ENCODE measurements at regions not wholly inside any gene's neighbourhood (a gene's known extent, or its start where the extent isn't known, plus 50 kb on each side); places are given as distances from the start of the nearest gene placed in this dataset.

DNA sequence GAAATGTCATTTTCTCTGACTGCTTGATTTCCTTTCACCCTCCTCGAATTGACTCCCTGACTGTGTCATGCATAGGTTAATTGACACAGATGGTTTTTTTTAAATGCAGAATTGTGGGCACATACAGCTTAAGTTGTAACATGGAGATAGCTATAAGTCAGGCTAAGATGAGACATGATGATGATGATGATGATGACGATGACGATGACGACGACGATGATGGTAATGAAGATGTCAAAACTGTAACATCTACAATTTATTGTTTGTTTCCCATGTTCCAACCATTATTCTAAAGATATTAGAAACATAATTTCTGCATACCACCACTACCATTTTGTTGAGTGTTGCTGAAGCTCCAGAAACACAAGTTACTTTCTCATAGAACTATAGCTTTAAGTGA lies 1232.8 kb downstream of the XPNPEP1 start:
- DNase-seq (ENCODE audit: low spot score), result no peak

DNA sequence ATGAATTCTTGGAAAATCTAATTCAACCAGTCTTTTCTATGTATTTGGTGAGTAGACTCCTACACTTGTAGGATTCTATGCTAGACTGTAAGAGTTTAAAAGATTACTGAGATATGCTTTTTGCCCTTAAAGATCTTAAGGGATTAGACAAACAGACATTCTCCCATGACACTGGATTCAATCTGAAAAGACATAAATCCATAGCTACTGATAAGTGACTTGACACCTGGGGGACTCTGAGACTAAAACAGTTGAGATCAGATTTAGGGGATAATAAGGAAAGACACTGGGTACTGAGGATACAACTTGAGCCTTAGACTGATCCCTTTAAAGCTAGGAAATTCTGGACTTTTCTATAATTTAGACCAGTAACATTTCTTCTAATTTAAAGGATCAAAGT lies 1233.4 kb downstream of the XPNPEP1 start:
- no peak for DNase-seq (ENCODE audit: low spot score)

DNA sequence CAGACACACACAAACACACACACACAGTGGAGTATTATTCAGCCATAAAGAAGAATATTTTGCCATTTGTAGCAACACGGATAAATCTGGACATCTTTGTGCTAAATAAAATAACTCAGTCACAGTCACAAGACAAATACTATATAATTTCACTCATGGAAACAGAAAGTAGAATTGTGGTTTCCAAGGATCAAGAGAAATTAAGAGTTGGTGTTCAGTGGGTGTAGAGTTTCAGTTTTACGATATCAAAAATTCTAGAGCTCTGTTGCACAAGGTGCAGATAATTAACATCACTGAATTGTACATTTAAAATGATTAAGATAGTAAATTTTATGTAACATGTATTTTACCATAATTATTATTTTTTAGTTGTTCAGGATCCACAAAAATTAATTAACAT lies 1235.0 kb downstream of the XPNPEP1 start:
- no peak for DNase-seq (ENCODE audit: low spot score)

DNA sequence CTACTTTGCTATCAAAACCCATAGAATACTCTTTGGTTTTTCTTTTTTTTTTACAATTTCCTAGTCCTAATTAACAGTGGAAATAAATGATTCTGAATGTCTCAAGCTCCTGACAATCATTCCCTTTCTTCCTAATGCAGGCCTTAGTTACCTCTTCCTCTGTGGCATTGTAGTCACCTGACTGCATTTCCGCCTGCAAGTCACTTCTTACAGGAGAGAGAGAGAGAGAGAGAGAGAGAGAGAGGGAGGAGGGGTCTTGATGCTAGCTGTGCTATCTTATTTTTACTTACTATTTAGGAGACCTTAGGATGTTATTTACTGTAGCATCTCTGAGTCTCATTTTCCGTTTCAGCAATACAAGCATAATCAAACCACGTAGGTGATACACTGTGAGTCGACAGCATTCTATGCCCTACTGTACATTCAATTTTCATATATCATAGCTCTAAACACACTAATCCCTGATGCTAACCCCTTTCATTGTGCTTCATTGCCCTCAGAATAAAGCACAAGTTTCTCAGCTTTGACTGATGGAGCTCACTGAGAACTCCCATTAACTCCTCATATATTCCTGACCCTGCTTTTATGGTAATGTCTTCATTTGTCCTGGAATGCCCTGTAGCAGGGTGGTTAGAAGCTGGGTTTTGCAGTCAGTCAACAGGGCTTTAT lies 1237.3 kb downstream of the XPNPEP1 start:
- no peak for DNase-seq (ENCODE audit: low spot score)

DNA sequence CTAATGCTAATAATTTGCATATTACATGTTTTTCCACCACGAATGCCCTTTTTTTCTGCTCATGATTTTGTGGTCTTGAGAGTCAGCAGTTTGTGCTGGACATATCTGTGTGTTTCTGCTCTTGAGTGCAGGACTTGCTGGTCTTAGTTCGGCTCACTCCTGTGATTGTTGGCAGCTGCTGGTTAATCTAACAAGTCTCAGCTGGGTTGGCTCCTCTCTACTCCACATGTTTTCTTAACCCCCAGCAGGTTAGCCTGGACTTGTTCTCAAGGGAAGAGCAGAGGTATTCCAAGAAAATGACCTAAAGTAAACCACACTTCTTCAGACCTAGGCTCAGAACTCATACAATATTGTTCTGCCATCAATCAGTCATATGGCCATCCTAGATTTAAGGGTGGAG lies 1238.9 kb downstream of the XPNPEP1 start:
- DNase-seq (ENCODE audit: low spot score), result no peak

DNA sequence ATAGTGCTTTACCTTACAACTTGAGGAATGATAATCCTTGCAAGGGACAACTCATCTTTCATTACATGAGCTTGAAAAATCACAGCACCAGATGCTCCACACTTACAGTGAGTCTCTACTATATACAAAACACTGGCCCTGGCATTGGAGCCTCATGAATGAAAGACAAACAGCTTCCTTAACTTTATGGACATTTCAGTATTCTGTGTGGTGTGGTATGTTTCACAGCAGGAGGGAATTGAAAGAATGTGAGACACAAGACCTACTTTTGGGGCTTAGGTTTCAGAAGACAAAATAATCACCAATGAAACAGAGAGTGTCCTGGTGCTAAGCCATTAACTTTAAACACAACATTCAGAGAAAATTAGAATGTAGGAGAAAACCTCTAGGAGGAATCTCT lies 1249.6 kb downstream of the XPNPEP1 start:
- DNase-seq (ENCODE audit: low spot score), result no peak

DNA sequence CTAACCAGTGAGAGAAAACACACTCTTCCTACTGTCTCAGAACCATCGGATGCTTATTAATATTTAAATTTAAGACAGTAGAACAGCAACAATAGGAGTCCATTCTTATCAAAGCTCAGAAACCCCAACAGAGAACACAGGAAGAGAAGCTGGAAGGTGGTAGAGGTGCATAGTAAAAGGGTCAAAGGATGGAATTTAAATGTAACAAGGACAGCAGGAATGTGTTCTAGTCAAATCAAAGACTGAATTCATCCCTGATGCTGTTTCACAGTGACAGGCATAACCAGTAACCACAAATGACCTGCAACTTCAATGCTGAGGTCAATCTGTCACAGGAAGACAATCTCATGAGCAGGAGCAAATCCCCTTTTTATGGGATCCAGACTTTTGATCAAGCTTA lies 1259.7 kb downstream of the XPNPEP1 start:
- no peak for DNase-seq (ENCODE audit: low spot score)

DNA sequence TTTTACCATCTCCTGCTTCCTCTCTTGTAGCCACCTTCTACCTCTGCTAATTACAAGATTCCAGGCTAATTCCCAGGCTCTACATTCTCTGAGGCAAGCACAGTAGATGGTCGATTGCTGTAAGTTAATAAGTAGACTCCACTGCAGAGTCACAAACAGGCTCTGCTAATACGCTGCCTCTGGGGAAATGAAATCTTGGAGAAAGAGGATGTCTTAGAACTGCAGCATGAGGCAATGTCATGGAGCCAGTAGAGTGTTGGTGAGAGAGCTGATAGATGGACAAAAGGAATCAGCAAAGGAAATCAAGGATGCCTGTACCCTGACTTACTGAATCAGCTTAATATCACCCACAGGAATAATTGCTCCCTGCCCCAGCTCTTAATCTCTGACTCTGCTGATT lies 1260.3 kb downstream of the XPNPEP1 start:
- no peak for DNase-seq (ENCODE audit: low spot score)

DNA sequence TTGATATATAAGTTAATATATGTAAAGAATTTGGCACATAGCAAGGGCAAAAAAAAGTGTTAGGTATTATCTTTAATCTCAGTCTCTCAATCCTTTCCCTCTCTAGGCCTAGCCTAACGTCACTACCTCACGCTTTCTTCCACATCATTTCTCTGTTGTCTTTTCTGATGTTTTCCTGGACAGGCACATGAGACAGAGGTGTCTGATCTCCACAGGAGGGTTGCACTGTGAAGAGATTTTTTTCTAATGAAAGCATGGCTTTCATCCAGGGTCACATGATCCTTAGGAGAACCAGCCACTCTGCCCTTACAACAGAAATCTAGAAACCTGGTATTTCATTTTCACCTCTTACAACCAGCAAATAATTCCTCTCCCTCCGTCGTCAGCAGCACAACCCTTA lies 1268.3 kb downstream of the XPNPEP1 start:
- no peak for DNase-seq (ENCODE audit: low spot score)

DNA sequence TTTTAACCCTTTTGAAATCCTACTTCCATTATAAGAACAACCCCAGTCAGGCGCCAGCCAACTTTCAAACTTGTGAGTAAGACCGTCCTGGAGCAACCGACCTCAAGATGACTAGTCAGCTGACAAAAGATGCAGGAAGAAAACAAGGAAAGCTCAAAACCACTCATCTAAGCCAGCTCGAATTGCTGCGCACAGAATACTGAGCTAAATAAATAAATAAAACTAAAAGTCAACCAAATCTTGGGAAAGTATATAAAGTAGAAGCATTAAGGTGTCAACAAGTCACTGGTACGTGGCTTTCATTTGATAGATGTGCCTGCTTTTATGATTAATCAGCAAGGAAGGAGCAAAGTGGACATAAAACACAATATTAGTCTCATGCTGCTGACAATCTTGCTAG lies 1269.8 kb downstream of the XPNPEP1 start:
- DNase-seq (ENCODE audit: low spot score), result no peak

DNA sequence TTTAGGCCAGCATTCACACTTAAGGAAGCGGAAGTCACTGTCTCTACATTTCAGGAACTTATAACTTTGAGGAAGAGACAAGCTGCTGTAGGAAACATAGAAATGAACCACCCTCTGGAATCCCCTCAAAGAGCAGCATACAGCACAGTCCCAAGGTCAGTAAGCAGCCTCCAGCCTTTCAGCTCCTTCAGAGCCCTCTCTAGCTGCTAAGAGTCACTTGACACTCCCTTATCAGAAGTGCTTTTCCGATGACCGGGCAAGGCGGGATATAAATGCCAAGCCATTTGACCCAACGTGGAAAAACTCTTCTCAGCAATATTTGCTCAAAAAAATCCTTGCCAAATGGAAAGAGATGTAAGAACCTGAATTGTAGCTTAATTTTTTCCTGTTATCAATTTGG lies 1284.3 kb downstream of the XPNPEP1 start:
- DNase-seq (ENCODE audit: low spot score), result no peak

DNA sequence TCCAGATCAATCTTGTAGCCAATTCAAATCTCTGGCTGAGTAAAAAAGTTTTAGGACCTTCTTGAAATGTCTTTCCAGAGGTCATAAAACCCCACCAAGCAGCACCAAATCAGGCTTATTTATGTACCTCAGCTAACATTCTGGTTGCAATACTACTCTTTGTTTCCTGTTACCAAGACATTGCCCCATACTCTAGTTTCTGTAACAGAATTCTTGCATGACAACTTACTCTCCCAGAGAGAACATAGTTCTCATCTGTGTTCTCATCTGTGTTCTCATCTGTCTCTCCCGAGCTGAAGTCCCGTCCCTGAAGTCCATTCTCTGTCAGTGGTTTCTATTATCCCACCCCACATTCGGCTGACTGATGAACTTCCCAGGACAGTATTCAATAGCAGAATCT lies 1285.1 kb downstream of the XPNPEP1 start:
- no peak for DNase-seq (ENCODE audit: low spot score)

DNA sequence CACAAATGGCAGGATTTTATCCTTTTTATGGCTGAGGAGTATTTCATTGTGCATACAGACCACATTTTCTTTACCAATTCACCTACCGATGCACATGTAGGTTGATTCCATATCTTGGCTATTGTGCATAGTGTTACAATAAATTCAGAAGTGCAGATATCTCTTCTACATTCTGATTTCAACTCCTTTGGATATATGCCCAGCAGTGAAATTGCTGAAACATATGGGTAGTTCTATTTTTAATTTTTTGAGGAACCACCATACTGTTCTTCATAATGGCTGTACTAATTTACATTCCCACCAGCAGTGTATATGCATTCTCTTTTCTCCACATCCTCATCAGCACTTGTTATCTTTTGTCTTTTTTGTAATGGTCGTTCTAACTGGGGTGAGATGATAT lies 1290.3 kb downstream of the XPNPEP1 start:
- DNase-seq (ENCODE audit: low spot score), result no peak

DNA sequence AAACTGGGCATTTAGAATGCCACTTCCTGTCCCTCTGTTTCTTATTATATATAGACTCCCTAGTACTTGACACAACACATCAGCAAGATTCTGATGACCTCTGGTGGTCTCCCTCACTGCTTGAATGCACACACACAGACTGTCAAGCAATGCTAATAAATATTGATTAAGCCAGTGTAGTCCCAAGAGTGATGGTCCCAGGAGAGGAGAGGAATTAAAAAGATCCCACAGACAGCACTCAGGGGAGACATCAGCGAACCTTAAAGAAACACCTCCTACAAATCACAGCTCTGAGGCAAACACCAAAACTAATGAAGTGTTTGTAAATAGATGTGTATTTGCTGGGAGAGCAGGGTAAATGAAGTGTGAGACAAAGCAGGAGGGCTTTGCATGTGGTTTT lies 1291.2 kb downstream of the XPNPEP1 start:
- DNase-seq (ENCODE audit: low spot score), result no peak

DNA sequence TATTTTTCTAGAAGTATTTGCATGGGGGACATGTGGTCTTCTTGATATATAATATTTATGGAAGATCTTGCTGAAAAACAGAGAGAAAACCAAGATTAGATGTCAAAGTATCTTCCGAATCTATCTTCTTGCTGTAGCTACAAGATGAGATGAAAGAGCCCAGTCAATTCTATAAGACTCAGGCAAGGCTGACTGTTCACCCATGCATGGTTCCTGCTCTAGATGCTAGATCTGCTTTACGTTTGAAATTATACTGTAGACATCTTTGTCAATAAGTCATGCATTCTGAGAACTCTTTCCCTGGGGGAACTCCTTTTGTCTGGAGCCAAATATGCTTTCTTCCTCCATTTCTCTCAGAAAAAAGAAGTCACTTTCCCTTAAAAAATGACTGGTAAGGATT lies 1292.0 kb downstream of the XPNPEP1 start:
- no peak for DNase-seq (ENCODE audit: low spot score)

DNA sequence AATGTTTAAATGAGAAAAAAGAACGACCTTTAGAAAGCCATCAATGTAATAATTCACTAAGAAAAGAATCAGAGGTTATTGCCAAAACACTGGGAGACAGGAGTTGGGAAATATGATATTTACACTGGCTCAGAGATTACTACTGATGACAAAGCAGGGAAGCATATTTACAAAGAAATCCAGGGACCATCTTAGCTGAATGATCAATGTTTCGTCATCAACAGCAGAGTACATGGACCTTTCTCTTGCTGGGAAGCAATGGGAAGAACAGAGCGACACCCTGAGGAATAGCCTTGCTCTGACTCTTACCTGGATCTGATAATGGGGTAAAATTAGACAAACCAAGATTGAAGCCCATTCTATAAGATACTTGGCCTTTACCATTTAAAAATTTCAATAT lies 1293.5 kb downstream of the XPNPEP1 start:
- DNase-seq (ENCODE audit: low spot score), result no peak

DNA sequence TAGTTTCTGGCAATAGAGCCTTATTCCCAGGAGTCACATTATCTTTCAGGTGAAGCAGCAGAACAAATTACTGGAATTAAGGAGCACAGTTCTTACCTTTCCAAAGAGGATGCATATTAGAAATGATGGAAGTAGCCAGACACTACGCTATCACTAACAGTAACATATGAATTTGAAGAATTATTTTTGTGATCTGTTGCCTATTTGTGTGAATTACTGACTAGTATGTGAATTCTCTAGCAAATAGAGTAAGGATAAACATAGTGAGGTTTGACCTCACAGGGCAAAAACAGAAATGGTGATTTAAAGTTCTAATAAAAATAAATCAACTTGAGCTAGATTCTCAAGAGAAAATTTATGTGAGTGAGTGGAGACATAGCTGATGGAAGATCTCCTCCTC lies 1299.3 kb downstream of the XPNPEP1 start:
- DNase-seq (ENCODE audit: low spot score), result no peak

DNA sequence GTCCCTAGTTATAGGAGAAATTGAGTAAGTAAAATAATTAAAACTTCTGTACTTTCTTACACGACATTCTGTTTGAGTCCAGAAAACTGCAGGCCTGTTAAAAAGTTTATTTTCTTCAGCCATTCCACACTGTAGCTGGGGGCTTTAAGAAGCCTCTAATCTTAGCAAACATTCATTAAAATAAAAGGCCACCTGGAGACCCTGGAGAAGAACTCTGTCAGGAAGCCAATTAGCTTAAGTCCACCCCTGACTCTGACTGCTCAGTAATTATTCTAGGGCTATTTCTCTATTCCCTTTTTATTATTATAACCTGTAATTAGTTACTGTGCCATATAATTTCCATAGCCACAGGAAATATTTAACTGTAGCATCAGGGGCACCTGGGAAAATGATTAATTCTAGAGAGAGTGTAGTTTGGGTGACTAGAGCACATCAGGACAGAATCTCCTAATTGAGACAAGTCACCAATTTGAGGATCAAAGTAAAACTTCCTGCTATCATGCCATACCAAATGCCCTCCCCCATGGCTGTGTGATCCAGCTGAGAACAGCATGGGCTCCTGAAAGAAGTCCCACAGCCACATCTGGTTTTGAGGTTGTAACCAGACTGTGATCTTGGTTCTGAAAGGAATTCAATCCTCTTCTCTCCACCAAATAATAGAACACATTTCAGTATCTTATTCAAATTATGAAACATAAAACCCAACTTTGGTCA lies 1302.3 kb downstream of the XPNPEP1 start:
- no peak for DNase-seq (ENCODE audit: low spot score)

DNA sequence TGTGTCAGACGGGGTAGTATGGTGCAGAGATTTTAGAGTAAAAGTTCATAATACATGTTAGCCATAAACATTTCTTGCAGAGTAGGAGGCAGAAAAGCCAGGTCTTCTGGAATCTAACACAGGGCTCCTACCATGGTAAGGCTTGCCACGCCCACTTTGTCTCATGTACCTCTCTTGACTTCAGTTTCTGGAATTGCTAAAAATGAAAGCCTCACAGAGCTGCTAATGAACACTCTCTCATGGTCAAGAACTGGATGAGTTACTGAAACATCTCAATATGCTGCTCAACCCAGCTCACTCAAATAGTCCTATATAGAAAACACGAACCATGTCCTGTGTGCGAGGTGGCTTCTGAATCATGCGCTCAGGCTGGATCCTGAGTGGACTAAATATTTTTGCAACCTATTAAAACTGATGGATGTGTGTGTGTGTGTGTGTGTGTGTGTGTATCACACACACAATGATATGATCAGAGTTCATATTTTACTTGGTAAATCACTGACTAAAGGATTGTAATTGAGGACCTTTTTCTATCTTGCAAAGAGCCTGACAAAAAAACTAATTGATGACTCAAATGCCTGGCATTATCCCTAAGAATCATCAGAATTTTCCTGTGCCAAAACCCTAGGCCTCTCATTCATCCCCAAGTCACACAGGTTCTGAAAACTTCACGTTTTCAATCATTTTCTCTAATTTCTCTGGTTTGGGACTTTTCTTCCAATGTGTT lies 1306.6 kb downstream of the XPNPEP1 start:
- DNase-seq (ENCODE audit: low spot score), result no peak

DNA sequence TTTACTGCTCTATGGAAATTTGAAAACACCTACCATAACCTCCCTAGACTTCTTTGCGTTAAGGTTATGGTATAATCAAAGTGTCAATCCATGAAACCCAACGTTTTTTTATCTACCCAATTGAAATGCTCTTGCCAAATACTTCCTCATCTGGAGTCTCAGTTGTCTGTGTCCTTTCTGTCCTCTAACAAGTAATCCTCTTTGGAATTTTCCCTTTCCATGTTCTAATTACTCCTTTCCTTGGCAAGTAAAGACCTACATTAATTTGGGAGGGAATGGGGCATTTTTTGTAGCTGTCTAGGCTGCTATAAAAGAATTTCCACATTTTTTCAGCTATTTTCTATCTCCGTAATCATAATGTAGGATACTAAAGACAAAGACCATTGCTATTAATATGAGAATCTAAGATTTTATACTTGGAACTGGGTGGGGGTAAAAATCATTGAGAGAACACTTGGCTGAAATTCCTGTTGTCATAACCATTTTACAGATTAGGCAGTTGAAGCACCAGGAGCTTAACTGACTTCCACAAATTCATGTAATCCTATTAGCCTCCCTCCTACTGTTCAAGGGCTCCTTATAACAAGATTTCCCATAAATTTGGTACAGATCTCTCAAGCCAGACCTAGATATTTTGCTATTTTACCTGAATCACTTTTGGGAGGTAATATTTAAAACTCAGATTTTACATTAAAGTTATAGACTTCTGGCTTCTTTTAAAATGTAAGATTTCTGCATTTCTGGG lies 1307.6 kb downstream of the XPNPEP1 start:
- DNase-seq (ENCODE audit: low spot score), result no peak

DNA sequence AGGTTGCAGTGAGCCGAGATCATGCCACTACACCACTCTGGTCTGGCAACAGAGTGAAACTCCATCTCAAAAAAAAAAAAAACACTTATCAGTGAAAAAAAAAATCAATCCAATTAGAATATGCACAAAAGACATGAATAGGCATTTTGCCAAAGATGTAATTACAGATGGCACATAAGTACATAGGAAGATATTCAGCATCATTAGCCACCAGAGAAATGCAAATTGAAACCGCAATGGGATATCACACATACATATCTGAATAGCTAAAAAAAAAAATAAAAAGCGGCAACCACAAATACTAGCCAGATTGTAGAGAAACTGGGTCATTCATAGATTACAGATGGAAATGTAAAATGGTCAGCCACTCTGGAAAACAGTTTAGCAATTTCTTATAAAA lies 1310.8 kb downstream of the XPNPEP1 start:
- DNase-seq (ENCODE audit: low spot score), result no peak

DNA sequence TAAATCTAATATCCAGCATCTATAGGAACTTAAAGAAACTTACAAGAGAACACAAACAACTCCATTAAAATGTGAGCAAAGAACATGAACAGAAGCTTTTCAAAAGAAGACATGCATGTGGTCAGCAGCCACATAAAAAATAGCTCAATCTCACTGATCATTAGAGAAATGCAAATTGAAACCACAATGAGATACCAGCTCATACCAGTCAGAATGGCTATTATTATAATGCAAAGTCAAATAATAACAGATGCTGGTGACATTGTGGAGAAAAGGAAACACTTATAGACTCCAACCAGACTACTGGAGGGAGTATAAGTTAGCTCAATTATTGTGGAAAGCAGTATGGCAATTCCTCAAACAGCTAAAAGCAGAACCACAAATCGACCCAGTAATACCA lies 1314.5 kb downstream of the XPNPEP1 start:
- DNase-seq (ENCODE audit: low spot score), result no peak

DNA sequence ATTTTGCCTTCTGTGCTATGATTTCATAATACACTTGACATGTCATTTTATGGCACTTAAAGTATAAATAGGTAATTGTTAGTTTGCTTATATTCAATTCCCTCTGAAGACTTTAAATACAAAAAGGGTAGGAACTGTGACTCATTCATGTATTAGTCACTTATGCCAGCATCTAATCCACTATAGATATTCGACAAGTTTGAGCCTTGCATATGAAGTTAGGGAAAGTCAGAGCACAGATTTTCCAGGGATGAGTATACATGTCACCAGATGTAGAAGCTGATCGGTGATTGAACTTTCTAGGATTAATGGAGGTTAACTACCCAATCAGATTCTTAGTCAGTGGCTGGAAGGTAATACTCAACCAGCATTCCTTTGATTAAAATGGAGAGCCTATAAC lies 1321.5 kb downstream of the XPNPEP1 start:
- DNase-seq (ENCODE audit: low spot score), result no peak
